ENCODE measurements at regions not wholly inside any gene's neighbourhood (a gene's known extent, or its start where the extent isn't known, plus 50 kb on each side); places are given as distances from the start of the nearest gene placed in this dataset.

GRCh38 chr20:52590100-52590499, 382.1 kb upstream of the TSHZ2 start:
- H3K36me3 ChIP-seq (ENCODE audit: control insufficient read depth, insufficient read depth, low read length), result no peaks in the 10 kb centered on the region
- no TSS peak for BruUV-seq (replicated peaks)
- no peaks in the 10 kb centered on the region for H3K9me3 Mint-ChIP-seq (ENCODE audit: unreplicated experiment)
- intact Hi-C loops (cut with micrococcal nuclease; ENCODE audit: unreplicated experiment), result no loop called here
- no peak for DNase-seq
- no peaks in the 10 kb centered on the region for H3K4me1 ChIP-seq
- H3K4me3 ChIP-seq (ENCODE audit: low read depth, low read length), result no peak overlapping the region
- H3K36me3 Mint-ChIP-seq (ENCODE audit: insufficient read depth, unreplicated experiment), result no peaks in the 10 kb centered on the region
- ChIA-PET POLR2A (no interaction called here), CTCF (no interaction called here)
- TF ChIP-seq, protein P1, sequence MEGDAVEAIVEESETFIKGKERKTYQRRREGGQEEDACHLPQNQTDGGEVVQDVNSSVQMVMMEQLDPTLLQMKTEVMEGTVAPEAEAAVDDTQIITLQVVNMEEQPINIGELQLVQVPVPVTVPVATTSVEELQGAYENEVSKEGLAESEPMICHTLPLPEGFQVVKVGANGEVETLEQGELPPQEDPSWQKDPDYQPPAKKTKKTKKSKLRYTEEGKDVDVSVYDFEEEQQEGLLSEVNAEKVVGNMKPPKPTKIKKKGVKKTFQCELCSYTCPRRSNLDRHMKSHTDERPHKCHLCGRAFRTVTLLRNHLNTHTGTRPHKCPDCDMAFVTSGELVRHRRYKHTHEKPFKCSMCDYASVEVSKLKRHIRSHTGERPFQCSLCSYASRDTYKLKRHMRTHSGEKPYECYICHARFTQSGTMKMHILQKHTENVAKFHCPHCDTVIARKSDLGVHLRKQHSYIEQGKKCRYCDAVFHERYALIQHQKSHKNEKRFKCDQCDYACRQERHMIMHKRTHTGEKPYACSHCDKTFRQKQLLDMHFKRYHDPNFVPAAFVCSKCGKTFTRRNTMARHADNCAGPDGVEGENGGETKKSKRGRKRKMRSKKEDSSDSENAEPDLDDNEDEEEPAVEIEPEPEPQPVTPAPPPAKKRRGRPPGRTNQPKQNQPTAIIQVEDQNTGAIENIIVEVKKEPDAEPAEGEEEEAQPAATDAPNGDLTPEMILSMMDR (IDR thresholded peaks at IDR 0.05; ENCODE audit: insufficient read depth in 1 of 2, low read depth in 1 of 2, low read length in 1 of 2, severe bottlenecking in 1 of 2, unreplicated experiment in 1 of 2), result no peak
- no peak overlapping the region for H3K4me3 Mint-ChIP-seq (ENCODE audit: unreplicated experiment)
- H3K27me3 Mint-ChIP-seq (ENCODE audit: insufficient read depth, unreplicated experiment), result peaks cover 18% of the 10 kb centered on the region
- no peaks in the 10 kb centered on the region for H3K4me1 Mint-ChIP-seq (ENCODE audit: low read depth, unreplicated experiment)
- 0 out of 2 replicates have a peak, but pooled peaks cover 3% of the 10 kb centered on the region for H3K27me3 ChIP-seq (replicated peaks; ENCODE audit: control insufficient read depth, insufficient read depth, low read length)
- H3K27ac Mint-ChIP-seq (ENCODE audit: unreplicated experiment), result no peak overlapping the region
- no peaks in the 10 kb centered on the region for H3K9me3 ChIP-seq

DNA sequence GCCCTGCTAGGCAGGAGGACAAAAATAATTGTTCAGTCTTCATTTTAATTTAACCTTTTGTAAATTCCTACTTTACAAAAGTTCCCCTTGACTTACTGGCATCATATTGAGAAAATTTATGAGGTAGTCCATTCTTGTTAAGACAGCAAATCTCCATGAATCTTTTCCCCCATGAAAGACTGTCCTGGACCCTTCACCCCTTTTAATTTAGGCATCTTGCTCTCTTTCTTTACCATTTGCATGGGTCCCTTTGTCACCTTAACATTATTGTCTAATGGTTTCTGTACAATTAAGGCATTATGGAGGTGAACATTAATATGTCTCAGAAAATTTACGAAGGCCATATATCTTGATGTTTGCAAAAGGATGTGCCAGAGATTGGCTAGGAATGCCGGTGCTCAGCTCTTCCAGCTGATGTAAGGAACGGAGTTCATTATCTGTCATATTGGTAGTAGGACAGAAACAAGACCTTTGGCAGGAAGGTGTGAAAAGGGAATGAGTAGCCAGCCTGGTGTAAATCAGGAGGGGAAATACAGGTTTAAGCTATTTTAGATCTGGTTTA, 382.8 kb upstream of the TSHZ2 start:
- BruUV-seq (replicated peaks), result no TSS peak
- no peaks in the 10 kb centered on the region for H3K36me3 Mint-ChIP-seq (ENCODE audit: insufficient read depth, unreplicated experiment)
- H3K27me3 ChIP-seq (replicated peaks; ENCODE audit: control insufficient read depth, insufficient read depth, low read length), result 0 out of 2 replicates have a peak, but pooled peaks cover 3% of the 10 kb centered on the region
- no peak for DNase-seq
- H3K4me3 Mint-ChIP-seq (ENCODE audit: unreplicated experiment), result no peak overlapping the region
- H3K36me3 ChIP-seq (ENCODE audit: control insufficient read depth, insufficient read depth, low read length), result no peaks in the 10 kb centered on the region
- H3K4me3 ChIP-seq (ENCODE audit: low read depth, low read length), result no peak overlapping the region
- no peaks in the 10 kb centered on the region for H3K4me1 Mint-ChIP-seq (ENCODE audit: low read depth, unreplicated experiment)
- POLR2A ChIA-PET, result no interaction called here
- H3K9me3 Mint-ChIP-seq (ENCODE audit: unreplicated experiment), result no peaks in the 10 kb centered on the region
- intact Hi-C loops (cut with micrococcal nuclease; ENCODE audit: unreplicated experiment), result no loop called here
- CTCF ChIA-PET, result no interaction called here
- H3K9me3 ChIP-seq, result no peaks in the 10 kb centered on the region
- TF ChIP-seq, protein P1 (IDR thresholded peaks at IDR 0.05; ENCODE audit: insufficient read depth in 1 of 2, low read depth in 1 of 2, low read length in 1 of 2, severe bottlenecking in 1 of 2, unreplicated experiment in 1 of 2), result no peak
- H3K27ac Mint-ChIP-seq (ENCODE audit: unreplicated experiment), result no peak overlapping the region
- no peaks in the 10 kb centered on the region for H3K4me1 ChIP-seq
- H3K27me3 Mint-ChIP-seq (ENCODE audit: insufficient read depth, unreplicated experiment), result peaks cover 15% of the 10 kb centered on the region

GRCh38 chr20:52586660-52587059, 385.5 kb upstream of the TSHZ2 start:
- Histone ChIP-seq H3K27me3 (replicated peaks; ENCODE audit: control insufficient read depth, insufficient read depth, low read length) (0 out of 2 replicates have a peak, but pooled peaks cover 3% of the 10 kb centered on the region), H3K4me1 (no peaks in the 10 kb centered on the region), H3K4me3 (ENCODE audit: low read depth, low read length) (no peak overlapping the region), H3K36me3 (ENCODE audit: control insufficient read depth, insufficient read depth, low read length) (no peaks in the 10 kb centered on the region), H3K9me3 (no peaks in the 10 kb centered on the region)
- ChIA-PET CTCF (no interaction called here), POLR2A (no interaction called here)
- no peak overlapping the region for H3K27ac Mint-ChIP-seq (ENCODE audit: unreplicated experiment)
- BruUV-seq (replicated peaks), result no TSS peak
- no peaks in the 10 kb centered on the region for H3K9me3 Mint-ChIP-seq (ENCODE audit: unreplicated experiment)
- no peak for DNase-seq
- TF ChIP-seq, protein P1 (IDR thresholded peaks at IDR 0.05; ENCODE audit: insufficient read depth in 1 of 2, low read depth in 1 of 2, low read length in 1 of 2, severe bottlenecking in 1 of 2, unreplicated experiment in 1 of 2), result no peak
- H3K4me1 Mint-ChIP-seq (ENCODE audit: low read depth, unreplicated experiment), result no peaks in the 10 kb centered on the region
- H3K36me3 Mint-ChIP-seq (ENCODE audit: insufficient read depth, unreplicated experiment), result no peaks in the 10 kb centered on the region
- no peak overlapping the region for H3K4me3 Mint-ChIP-seq (ENCODE audit: unreplicated experiment)
- peaks cover 15% of the 10 kb centered on the region for H3K27me3 Mint-ChIP-seq (ENCODE audit: insufficient read depth, unreplicated experiment)
- intact Hi-C loops (cut with micrococcal nuclease; ENCODE audit: unreplicated experiment), result no loop called here
